A172 (cell line): ENCODE measurements at regions not wholly inside any gene's neighbourhood (a gene's known extent, or its start where the extent isn't known, plus 50 kb on each side); places are given as distances from the start of the nearest gene placed in this dataset.

Source experiments
- DNase-seq: peaks from one replicate; pipeline ENCODE4 v3.0.0-alpha.2; 2015; ENCODE audit warnings: low spot score

GRCh38 chr2:155905657-155906056 lies 426.9 kb downstream of the NR4A2 start:
- DNase-seq, result no peak

- no peak for DNase-seq
Observed at GRCh38 chr2:155904720-155905119, 427.8 kb downstream of the NR4A2 start.

- no peak for DNase-seq
Observed at GRCh38 chr2:155902635-155903034, 429.9 kb downstream of the NR4A2 start.

DNA sequence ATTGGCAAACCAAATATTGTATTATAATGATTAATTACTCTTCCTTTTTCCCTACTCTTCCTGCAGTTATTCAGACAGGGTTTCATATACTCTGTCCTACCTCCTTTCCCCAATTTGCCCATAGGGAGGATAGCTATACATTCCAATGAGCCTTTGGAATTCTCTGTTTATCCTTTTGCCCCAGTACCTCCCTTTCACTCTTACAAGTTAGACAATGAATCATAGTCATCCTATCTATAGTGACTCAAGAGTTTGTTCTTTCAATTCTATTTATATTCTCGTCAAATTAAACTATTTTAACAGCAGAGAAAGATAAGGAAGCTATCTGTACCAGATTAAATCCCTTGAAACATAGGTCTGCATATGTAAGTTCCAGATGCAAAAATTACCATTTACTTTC lies 437.5 kb downstream of the NR4A2 start:
- peak; percentile 48 for DNase-seq

DNA sequence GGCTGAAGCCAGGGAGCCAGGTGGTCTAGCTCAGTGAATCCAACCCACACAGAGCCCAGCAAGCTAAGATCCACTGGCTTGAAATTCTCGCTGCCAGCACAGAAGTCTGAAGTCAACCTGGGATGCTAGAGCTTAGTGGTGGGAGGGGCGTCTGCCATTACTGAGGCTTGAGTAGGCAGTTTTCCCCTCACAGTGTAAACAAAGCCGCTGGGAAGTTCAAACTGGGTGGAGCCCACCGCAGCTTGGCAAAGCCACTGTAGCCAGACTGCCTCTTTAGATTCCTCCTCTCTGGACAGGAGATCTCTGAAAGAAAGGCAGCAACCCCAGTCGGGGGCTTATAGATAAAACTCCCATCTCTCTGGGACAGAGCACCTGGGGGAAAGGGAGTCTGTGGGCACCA lies 452.1 kb downstream of the NR4A2 start:
- DNase-seq, result peak; percentile 63

- DNase-seq, result peak; percentile 99
Observed at GRCh38 chr2:155879900-155880299, 452.6 kb downstream of the NR4A2 start.

DNA sequence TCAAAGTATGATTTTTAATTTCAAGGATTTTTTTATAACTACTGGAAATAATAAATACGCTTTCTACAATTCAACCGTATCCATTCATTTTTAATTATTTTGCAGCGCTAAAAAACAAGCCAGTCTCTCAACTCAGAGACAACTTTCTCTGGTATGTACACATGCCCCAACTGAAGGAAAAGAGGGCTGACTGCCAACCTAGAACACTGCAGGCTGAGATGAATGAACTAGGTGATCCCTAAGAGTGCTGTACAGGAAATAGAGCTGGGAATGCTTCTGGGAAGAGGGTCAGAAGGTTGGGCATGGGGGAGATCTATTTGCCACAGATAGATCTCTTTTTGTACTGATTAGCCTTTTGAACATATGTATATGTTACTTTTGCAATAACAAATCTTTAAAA lies 460.1 kb downstream of the NR4A2 start:
- DNase-seq, result peak; percentile 28

- no peak for DNase-seq
Observed at GRCh38 chr2:155871940-155872339, 460.6 kb downstream of the NR4A2 start.

DNA sequence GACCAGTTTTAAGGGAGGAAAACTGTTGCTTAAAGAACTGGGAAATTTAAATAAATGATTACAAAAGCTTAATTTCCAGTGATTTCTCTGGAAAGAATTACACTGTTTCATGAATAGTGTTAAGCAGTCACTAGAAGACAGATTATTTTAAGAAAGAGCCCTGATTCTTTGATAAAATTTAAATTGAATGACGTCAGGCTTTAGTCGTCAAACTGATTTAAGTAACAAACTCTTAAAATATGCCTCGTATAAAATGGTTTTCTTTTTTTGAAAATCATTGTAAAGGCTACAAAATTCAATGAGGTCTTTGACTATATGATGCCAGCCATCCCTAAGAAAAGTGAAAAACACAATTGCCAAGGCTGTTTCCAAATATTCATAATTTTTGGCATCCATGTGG lies 465.0 kb downstream of the NR4A2 start:
- DNase-seq, result no peak

DNA sequence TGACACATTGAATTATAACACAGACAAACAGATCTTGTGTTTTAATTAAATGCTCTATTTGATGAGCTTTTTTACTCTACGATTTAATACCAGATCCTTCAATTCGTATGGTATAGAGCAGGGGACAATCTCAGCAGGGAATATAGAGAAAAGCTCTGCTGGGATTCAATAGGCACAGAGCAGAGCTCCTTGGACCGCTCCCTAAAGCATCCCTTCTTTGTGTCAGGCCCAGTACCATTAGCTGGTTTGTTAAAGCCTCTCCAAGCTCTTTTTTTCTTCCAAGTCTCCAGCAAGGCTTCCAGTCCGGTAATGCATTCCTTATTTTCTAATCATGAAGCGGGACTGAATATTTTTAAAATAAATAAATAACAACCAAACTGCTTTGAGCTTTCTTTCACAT lies 466.0 kb downstream of the NR4A2 start:
- no peak for DNase-seq

DNA sequence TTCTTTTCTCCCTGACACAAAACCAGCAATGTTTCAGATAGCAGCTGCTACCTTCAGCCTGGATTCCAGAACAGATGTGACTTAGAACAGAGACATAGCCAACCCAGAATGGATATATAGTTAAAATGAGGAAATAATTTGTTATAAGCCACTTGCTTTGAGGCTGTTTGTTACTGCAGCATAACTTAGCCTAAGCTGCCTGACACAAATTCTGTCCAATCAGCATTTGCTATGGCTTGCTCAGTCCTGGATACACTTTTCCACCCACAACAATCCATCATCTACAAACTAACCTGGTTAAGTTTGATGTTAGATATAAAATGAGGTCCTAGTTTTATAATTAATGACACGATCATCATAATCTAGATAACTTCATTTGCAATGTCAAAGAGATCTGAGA lies 480.4 kb downstream of the NR4A2 start:
- DNase-seq, result no peak

DNA sequence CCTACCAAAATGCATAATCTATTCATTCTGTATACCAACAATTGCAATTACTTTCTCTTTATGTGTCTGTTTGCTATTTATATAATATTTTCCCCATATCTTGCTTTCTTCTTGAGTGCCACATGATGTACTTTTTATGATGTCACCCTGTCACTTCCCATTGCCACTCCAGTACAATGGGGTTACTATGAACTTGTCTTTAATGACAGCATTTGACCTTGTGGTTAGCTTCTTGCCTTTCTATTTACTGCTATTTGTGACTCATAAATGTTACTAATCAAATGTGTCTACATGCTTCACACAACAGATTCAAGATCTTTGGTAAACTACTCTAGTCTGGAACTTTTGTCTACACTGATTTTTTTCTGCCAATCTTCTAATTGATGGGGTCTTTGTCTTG lies 486.3 kb downstream of the NR4A2 start:
- peak; percentile 33 for DNase-seq

DNA sequence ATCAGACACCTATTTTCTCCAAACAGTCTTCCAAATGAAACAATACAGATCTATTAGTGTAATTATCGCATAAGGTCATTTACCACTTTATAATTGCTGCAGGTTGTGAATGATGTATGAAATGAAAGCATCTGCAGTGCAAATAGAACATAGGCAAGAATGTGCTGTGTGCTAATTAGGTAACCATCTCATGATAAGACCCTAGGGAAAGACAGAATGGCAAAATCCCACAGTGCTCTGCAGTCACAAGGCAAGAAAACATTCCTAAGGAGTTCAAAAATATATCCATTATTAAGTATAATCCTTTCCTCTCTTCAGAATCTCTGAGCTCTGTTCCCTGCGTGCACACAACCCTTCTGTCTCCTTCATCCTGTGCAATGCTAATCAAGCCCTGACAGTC lies 488.1 kb downstream of the NR4A2 start:
- DNase-seq, result no peak

DNA sequence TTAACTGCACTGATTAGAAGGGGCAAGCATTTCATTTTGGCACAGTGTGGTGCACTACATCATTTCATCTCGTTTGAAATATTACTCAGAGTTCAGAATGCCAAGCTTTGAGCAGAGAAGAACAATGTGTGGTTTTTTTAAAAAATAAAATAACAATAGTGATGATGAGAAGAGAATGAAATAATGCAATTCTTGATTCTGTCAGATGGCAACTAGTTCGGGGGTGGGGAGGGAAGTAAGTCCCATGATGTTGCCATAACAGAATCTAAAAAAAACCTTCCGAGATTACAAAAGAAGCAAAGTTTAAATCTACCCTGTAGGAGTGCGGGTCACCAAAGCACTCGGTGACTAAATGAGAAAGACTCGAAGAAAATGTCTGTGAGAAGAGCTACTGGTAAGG lies 490.4 kb downstream of the NR4A2 start:
- DNase-seq, result peak; percentile 57

- peak; percentile 16 for DNase-seq
Observed at GRCh38 chr2:155841442-155841841, 491.1 kb downstream of the NR4A2 start.

DNA sequence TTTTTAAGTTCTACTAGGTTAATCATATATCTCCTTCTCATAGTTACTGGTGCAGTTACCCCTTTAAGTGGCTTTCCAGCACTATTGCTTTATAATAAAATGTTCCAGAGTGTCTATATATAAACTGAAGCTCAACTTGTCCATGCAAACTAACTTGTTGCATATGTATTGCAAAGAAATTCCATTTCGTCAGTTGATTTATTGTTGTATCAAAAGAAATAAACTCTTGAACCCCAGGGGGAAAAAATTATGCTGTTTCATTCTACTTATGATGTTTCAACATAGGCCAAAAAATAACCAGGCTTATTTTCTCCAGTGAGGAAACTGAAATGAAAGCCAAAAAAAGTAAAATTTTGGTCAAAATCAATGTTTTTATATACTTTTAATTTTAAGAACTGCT lies 491.9 kb downstream of the NR4A2 start:
- DNase-seq, result no peak

- DNase-seq, result no peak
Observed at GRCh38 chr2:155839991-155840390, 492.5 kb downstream of the NR4A2 start.

DNA sequence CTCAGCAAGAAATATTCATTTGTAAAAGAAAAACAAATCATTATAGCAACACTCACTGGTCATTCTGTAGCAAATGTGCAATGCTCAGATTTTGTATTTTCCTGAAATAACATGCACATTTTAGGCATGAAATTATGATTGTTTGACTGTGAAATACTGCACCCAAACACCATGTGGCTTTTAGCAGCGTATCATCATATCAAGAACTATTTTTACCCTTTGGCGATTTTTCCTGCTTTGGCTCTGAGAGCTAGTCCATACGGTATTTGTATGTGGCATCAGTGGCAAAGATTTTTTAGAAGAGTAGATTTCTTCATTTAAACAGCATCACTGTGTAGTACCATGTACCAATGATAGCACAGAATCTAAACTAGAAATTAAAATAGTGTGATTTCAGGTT lies 493.1 kb downstream of the NR4A2 start:
- DNase-seq, result no peak

DNA sequence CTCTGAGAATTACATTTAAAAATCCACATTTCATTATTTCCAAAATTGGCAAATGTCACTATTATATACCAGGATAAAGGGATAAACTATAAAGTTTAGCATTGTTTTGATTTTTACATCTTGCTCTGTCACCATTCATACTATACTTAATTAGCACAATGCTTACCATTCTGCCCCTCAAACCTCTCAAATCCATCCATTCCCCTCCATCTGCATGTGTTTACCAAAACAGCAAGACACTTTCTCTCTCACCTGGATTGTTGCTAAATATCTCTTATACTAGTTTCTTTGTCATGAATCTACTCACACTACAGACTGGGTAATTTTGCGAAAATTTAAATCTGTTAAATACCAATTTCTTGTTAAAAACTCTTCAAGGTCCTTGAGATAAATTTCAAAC lies 496.1 kb downstream of the NR4A2 start:
- no peak for DNase-seq

GRCh38 chr2:155830817-155831579 lies 501.5 kb downstream of the NR4A2 start:
- peak; percentile 34 for DNase-seq

DNA sequence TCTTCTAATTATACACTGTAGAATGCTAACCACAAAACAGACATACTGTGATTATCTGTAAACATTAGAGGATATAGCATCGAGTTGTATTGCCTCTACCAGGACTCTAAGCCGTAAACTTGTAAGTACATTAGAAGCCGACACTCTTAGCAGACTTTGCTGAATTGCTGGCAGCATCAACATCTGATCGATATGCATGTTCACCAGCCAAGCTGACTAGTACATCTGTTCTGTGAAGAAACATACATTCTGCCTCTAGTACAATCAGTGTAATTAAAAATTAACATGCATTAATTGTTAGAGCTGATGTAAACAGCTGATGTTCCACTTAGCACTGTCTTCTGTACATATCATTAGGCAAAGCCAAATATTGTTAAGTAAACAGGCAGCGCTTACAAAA lies 502.2 kb downstream of the NR4A2 start:
- DNase-seq, result no peak

DNA sequence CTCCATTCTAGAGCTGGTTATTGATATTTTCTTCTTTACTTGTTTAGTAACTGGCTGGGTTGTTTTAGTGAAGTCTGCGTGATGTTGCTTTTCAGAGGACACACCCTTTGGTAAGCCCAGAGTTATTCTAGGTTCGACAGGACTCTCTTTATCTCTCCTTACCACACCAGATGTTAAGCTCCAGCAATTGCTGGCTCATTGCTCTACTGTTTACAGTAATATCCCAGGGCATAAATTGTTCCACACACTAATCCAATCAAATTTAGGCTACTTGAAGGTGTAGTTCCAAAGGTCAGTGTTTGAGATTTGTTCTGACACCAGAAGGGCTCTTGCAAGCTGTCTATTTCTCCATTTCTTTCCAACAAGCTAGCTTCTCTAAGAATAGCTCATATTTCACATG lies 506.6 kb downstream of the NR4A2 start:
- DNase-seq, result no peak

DNA sequence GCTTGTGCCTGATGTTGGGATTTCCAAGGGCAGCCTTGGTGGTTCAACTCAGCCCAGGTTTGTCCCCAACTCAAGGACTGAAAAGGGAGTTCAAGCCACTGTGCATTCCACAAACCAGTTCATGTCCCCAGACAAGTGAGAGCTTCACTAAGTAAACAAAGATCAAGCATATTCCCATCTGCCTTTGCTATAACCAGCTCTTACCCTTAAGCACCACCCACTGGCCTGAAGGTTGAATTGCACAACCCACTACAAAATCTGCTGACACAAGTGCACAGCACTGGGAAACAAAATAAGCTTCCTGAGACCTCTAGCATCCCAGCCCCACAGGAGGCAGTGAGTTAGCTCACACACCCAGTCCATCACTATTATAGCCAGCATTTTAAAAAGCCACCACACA lies 516.7 kb downstream of the NR4A2 start:
- peak; percentile 33 for DNase-seq

GRCh38 chr2:155815275-155815674 lies 517.2 kb downstream of the NR4A2 start:
- no peak for DNase-seq
